OCI-LY7 (cell line): ENCODE measurements at regions not wholly inside any gene's neighbourhood (a gene's known extent, or its start where the extent isn't known, plus 50 kb on each side); places are given as distances from the start of the nearest gene placed in this dataset.

ENCODE experiments used
- EZH2phosphoT487 ChIP-seq: fragments of 200-600 bp; sonication (generic); IDR thresholded peaks from 2 replicates; pipeline ENCODE4 v1.6.1; 2018; ENCODE audit warnings: low read depth, borderline replicate concordance, mild to moderate bottlenecking, mixed run types, antibody characterized with exemption, low read length, moderate library complexity, mixed read lengths
- TF ChIP-seq, protein P1 (sequence below): fragments of 200-600 bp; sonication (generic); conservative IDR thresholded peaks from 2 replicates; pipeline ENCODE4 v1.5.1; 2014; ENCODE audit warnings: mild to moderate bottlenecking, antibody characterized with exemption, low read length, moderate library complexity, mixed read lengths

DNA sequence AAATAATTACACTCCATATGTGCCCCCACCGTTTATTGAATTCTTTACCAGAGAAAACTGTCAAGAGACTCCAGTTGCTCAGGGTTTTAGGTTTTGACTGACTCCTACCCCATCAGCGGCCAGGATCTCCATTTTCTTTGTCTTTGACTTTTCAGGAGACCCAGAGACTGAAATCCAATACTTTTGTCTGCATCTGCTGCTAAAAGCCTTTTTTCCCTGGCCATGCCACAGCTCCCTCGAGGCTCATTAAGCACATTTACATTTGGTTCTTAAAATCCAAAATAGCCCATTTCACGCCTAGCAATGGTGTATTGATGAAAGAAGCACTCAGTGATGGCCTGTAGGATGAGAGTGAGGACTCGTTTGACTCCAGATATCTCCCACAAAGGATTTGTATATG lies 332.6 kb upstream of the ACVR2A start:
- TF ChIP-seq, protein P1, sequence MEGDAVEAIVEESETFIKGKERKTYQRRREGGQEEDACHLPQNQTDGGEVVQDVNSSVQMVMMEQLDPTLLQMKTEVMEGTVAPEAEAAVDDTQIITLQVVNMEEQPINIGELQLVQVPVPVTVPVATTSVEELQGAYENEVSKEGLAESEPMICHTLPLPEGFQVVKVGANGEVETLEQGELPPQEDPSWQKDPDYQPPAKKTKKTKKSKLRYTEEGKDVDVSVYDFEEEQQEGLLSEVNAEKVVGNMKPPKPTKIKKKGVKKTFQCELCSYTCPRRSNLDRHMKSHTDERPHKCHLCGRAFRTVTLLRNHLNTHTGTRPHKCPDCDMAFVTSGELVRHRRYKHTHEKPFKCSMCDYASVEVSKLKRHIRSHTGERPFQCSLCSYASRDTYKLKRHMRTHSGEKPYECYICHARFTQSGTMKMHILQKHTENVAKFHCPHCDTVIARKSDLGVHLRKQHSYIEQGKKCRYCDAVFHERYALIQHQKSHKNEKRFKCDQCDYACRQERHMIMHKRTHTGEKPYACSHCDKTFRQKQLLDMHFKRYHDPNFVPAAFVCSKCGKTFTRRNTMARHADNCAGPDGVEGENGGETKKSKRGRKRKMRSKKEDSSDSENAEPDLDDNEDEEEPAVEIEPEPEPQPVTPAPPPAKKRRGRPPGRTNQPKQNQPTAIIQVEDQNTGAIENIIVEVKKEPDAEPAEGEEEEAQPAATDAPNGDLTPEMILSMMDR = no peak
- no peak for TF ChIP-seq EZH2phosphoT487
